ENCODE measurements at regions not wholly inside any gene's neighbourhood (a gene's known extent, or its start where the extent isn't known, plus 50 kb on each side); places are given as distances from the start of the nearest gene placed in this dataset.

DNA sequence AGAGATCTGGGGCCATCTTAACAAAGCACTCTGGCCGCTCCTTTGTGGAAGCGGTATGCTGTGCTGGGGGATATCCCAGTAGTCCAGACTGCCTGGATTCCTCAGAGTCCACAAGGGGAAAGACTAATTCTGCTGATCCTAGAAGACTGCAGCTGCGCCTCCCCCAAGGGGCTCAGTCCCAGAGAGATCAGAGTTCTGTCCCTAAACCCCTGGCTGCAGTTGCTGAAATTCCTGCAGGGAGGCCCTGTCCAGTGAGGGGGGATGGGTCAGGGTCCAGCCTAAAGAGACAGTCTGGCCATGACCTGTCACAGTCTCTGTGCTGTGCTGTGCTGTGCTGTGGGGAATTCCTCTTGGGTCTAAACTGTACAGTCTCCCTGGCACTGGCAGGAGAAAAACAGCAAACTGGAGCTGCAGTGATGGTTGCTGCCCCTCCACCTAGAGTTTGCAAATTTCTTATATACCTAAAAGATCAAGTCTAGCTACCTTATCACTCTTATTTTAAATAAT, 575.1 kb upstream of the UBE2E2 start:
- no peaks in the 10 kb centered on the region for H3K9me3 ChIP-seq
- no peaks in the 10 kb centered on the region for H3F3A ChIP-seq (replicated peaks; ENCODE audit: insufficient read depth)
- H4K20me1 ChIP-seq (ENCODE audit: insufficient read depth), result no peaks in the 10 kb centered on the region
- H2AFZ ChIP-seq (ENCODE audit: low read depth), result no peak overlapping the region
- H3K27me3 ChIP-seq (ENCODE audit: insufficient read depth), result no peaks in the 10 kb centered on the region
- H3K36me3 ChIP-seq (replicated peaks in 1 of 2; ENCODE audit: control insufficient read depth in 1 of 2, insufficient read depth in 2 of 2, low read length in 1 of 2), result no peaks in the 10 kb centered on the region
- DNase-seq, result no peak
- H3K79me2 ChIP-seq (ENCODE audit: insufficient read depth), result no peaks in the 10 kb centered on the region
- H3K9me2 ChIP-seq, result no peaks in the 10 kb centered on the region
- POLR2A ChIA-PET, result no interaction called here
- H3K4me3 ChIP-seq (ENCODE audit: low read depth in 2 of 2, low read length in 1 of 2), result no peak overlapping the region
- no peaks in the 10 kb centered on the region for H3K4me1 ChIP-seq (ENCODE audit: control insufficient read depth in 1 of 2, insufficient read depth in 2 of 2, low read depth in 1 of 2, low read length in 1 of 2)
- no peak overlapping the region for H3K9ac ChIP-seq
- CTCF ChIA-PET, result no interaction called here
- H3K27ac ChIP-seq (ENCODE audit: low read depth in 2 of 2, low read length in 1 of 2), result no peak overlapping the region
- WGBS (ENCODE audit: low lambda C conversion rate), result 55% methylated on average over 2 of the region's 3 CpGs
- TF ChIP-seq MXI1 (IDR thresholded peaks at IDR 0.05; ENCODE audit: low read depth, low read length), result no peak
- no peak for TF ChIP-seq CHD2 (IDR thresholded peaks at IDR 0.05; ENCODE audit: low read length, partially characterized antibody)
- TF ChIP-seq EP300 (IDR thresholded peaks at IDR 0.05; ENCODE audit: borderline replicate concordance in 1 of 2, low read depth in 1 of 2, low read length in 1 of 2), result no peak
- TF ChIP-seq NFIC (IDR thresholded peaks at IDR 0.05; ENCODE audit: borderline replicate concordance), result no peak
- TF ChIP-seq, protein P1, sequence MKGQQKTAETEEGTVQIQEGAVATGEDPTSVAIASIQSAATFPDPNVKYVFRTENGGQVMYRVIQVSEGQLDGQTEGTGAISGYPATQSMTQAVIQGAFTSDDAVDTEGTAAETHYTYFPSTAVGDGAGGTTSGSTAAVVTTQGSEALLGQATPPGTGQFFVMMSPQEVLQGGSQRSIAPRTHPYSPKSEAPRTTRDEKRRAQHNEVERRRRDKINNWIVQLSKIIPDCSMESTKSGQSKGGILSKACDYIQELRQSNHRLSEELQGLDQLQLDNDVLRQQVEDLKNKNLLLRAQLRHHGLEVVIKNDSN (IDR thresholded peaks at IDR 0.05; ENCODE audit: borderline replicate concordance, low read depth), result no peak
- no peak for TF ChIP-seq YY1 (IDR thresholded peaks at IDR 0.05; ENCODE audit: low read depth)
- no peak for TF ChIP-seq TCF12 (IDR thresholded peaks at IDR 0.05)
- no peak for TF ChIP-seq RXRA (IDR thresholded peaks at IDR 0.05; ENCODE audit: borderline replicate concordance, low read depth)
- TF ChIP-seq TAF1 (IDR thresholded peaks at IDR 0.05; ENCODE audit: borderline replicate concordance, low read depth, low read length), result no peak
- no peak for TF ChIP-seq ELF1 (IDR thresholded peaks at IDR 0.05)
- no peak overlapping the region for H3K4me2 ChIP-seq

DNA sequence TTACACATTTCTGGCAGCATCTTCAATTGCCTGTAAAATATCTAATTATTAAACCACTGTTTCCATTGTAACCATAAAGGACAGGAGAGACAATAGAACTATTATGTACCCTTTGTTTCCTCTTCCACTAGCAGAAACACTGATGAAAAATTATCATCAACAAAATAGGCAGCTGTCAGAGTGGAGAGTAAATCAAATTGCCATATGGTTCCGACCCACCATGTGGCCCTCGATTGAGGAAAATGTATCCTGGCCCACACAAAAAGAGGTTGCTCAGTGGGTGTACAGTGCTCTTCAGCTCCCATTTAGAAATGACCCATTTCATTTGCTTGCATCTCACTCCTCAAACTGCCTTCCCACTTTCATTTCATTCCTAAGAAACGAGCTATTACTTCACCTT, 570.6 kb upstream of the UBE2E2 start:
- no peaks in the 10 kb centered on the region for H3K9me3 ChIP-seq
- H3K79me2 ChIP-seq (ENCODE audit: insufficient read depth), result no peaks in the 10 kb centered on the region
- no peak for TF ChIP-seq SIN3A (IDR thresholded peaks at IDR 0.05; ENCODE audit: borderline replicate concordance, low read depth, low read length)
- no peak overlapping the region for H2AFZ ChIP-seq (ENCODE audit: low read depth)
- no peaks in the 10 kb centered on the region for H3F3A ChIP-seq (replicated peaks; ENCODE audit: insufficient read depth)
- ChIA-PET CTCF (no interaction called here), POLR2A (no interaction called here)
- no peaks in the 10 kb centered on the region for H3K4me1 ChIP-seq (ENCODE audit: control insufficient read depth in 1 of 2, insufficient read depth in 2 of 2, low read depth in 1 of 2, low read length in 1 of 2)
- 29% methylated on average over 3 of the region's 3 CpGs for WGBS (ENCODE audit: low lambda C conversion rate)
- no peak for DNase-seq
- H3K36me3 ChIP-seq (replicated peaks in 1 of 2; ENCODE audit: control insufficient read depth in 1 of 2, insufficient read depth in 2 of 2, low read length in 1 of 2), result no peaks in the 10 kb centered on the region
- no peaks in the 10 kb centered on the region for H3K27me3 ChIP-seq (ENCODE audit: insufficient read depth)
- H3K4me3 ChIP-seq (ENCODE audit: low read depth in 2 of 2, low read length in 1 of 2), result no peak overlapping the region
- no peaks in the 10 kb centered on the region for H4K20me1 ChIP-seq (ENCODE audit: insufficient read depth)
- H3K9ac ChIP-seq, result no peak overlapping the region
- no peaks in the 10 kb centered on the region for H3K9me2 ChIP-seq
- no peak overlapping the region for H3K27ac ChIP-seq (ENCODE audit: low read depth in 2 of 2, low read length in 1 of 2)
- no peak overlapping the region for H3K4me2 ChIP-seq

DNA sequence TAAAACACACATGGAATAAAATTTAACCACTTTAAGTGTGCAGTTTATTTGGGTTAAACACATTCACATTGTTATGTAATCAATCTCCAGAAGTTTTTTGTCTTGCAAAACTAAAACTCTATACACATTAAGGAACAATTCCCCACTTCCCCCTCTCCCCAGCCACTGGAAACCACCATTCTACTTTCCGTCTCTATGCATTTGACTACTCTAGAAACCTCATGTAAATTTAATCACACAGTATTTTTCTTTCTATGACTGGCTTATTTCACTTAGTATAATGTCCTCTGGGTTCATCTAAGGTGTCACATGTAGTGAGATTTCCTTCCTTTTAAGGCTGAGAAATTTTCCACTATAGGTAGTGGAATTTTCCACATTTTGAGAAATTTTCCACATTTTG, 568.7 kb upstream of the UBE2E2 start:
- TF ChIP-seq NRF1 (IDR thresholded peaks at IDR 0.05; ENCODE audit: low read depth, low read length) (no peak), TAF1 (IDR thresholded peaks at IDR 0.05; ENCODE audit: borderline replicate concordance, low read depth, low read length) (no peak)
- Histone ChIP-seq H3K4me1 (ENCODE audit: control insufficient read depth in 1 of 2, insufficient read depth in 2 of 2, low read depth in 1 of 2, low read length in 1 of 2) (no peaks in the 10 kb centered on the region), H3K9me2 (no peaks in the 10 kb centered on the region), H4K20me1 (ENCODE audit: insufficient read depth) (no peaks in the 10 kb centered on the region), H3K79me2 (ENCODE audit: insufficient read depth) (no peaks in the 10 kb centered on the region), H2AFZ (ENCODE audit: low read depth) (no peak overlapping the region), H3K27me3 (ENCODE audit: insufficient read depth) (no peaks in the 10 kb centered on the region), H3K4me2 (no peak overlapping the region), H3K36me3 (replicated peaks in 1 of 2; ENCODE audit: control insufficient read depth in 1 of 2, insufficient read depth in 2 of 2, low read length in 1 of 2) (no peaks in the 10 kb centered on the region), H3K9ac (no peak overlapping the region), H3K9me3 (no peaks in the 10 kb centered on the region), H3K4me3 (ENCODE audit: low read depth in 2 of 2, low read length in 1 of 2) (no peak overlapping the region), H3F3A (replicated peaks; ENCODE audit: insufficient read depth) (no peaks in the 10 kb centered on the region), H3K27ac (ENCODE audit: low read depth in 2 of 2, low read length in 1 of 2) (no peak overlapping the region)
- POLR2A ChIA-PET, result no interaction called here
- CTCF ChIA-PET, result no interaction called here
- no peak for DNase-seq
- 59% methylated on average over 1 of the region's 1 CpG for WGBS (ENCODE audit: low lambda C conversion rate)

Measured in SK-N-SH (cell line).